ENCODE measurements at regions not wholly inside any gene's neighbourhood (a gene's known extent, or its start where the extent isn't known, plus 50 kb on each side); places are given as distances from the start of the nearest gene placed in this dataset.

DNA sequence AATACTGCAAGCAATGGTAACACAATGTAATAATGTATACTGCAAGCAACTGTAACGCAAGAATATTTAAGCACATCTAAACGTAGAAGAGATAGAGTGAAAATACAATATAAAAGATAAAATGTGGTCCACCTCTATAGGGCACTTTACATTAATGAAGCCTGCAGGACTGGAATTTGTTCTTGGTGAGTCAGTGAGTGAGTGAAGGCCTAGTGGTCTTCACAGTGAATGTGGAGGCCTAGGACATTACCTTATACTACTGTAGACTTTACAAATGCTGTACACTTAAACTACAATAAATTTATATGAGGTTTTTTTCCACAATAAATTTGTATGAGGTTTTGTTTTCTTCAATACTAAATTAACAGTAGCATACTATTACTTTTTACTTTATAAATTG lies 287.4 kb upstream of the SNX7 start:
- FAIRE-seq = no peak

DNA sequence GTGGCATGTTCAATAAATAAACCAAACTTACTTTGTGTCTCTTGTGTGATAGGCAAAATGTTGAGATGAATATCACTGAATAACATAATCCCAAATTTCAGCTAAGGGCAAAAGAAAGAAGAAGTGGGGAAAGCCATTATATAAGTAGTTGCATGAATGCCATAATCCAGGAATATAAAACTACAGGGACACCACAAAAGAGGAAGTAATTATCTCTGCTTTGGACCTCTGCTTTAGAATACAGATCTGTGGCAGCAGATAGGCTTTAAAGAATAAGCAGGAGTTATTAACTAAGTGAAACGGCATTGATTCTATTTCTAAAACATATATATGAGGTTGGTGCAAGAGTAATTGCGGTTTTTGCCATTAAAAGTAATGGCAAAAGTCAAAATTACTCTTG lies 288.5 kb upstream of the SNX7 start:
- FAIRE-seq = no peak

GRCh38 chr1:98371764-98372163 lies 289.8 kb upstream of the SNX7 start:
- no peak for FAIRE-seq

DNA sequence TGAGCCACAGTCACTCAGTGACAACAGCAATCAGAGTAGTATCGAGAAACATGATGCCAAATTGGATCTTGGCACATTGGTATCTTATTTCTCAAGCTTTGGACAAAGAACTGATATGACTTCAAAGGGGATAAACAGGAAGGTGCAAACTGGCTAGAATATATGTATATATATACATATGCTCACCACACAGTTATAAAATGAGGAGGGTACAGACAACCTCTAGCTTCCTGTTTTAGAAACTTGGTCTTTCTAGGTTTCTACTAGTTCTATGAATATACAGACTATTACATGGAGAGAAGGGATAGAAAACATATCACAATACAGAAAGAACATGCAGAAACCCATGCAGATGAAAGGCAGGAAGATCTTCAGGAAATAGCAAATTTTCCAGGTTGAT lies 292.1 kb upstream of the SNX7 start:
- FAIRE-seq = no peak

DNA sequence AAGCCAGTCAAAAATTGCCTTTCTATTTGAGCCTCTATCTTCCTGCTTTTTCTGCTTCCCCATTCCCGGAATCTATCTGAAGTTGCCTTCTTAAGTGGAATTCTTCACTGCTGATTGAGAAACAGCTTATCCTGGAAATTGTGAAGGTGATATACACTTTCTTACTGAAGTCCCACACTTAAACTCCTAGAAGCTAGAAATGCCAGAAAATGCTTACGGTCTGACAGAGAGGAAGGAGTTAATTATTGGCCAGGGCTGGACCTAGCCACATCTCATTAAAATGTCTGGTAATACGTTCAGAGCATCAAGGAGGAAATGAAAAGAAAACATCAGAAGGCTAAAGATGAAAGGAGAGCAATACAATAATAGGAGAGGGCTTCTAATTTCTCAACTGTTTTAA lies 292.5 kb upstream of the SNX7 start:
- no peak for FAIRE-seq

GRCh38 chr1:98367426-98367825 lies 294.1 kb upstream of the SNX7 start:
- FAIRE-seq = no peak

GRCh38 chr1:98366343-98366742 lies 295.2 kb upstream of the SNX7 start:
- FAIRE-seq = no peak

DNA sequence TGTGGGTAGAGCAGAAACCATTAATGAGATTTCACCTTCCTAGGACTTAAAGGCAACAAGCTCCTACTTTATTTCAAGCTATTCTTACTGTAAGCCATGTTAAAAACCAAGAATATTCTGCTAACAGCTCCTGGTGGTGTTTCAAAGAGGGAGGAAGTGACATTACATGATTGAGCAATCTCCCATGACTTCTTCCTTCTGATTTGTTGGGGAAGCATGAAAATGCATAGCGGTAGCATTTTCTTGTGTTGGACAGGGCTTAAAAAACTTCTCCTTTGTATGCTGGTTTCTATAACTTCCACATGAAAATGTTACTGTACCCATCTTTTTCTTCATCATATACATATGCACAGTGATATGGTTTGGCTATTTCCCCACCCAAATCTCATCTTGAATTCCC lies 297.0 kb upstream of the SNX7 start:
- FAIRE-seq = no peak

- no peak for FAIRE-seq
Observed at GRCh38 chr1:98360864-98361263, 300.7 kb upstream of the SNX7 start.

DNA sequence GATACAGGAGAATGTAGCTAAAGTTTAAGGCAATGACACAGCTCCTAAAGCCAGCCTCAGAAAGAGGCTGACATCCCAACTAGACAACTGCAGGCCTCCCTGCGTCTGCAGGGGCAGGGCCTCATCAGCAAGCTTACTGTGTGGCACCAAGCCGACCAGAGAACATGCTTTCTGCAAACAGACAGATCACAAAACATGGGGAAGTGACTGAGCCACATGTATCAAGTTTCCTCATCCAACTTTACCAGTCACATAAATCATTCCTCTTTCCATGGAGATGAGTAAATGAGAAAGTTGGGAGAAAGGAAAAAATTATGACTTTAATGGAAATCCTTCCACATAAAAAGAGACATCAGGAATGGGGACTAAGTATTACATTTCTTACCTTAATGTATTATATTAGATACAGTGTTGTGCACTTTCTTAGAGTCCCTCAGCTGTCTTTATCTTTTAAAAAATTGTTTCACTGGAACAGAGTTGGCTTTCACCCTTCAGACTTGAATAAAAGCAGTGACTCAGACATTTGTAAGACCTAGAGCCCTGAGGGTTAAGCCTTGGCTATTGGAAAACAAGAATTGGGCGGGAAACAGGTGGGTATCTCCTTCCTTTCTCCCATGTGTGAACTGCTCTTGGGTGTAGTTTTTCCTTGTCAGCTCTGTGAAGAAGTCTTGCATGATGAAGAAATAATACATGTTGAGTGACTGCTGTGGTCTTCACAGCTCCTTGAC lies 305.7 kb upstream of the SNX7 start:
- no peak for FAIRE-seq

DNA sequence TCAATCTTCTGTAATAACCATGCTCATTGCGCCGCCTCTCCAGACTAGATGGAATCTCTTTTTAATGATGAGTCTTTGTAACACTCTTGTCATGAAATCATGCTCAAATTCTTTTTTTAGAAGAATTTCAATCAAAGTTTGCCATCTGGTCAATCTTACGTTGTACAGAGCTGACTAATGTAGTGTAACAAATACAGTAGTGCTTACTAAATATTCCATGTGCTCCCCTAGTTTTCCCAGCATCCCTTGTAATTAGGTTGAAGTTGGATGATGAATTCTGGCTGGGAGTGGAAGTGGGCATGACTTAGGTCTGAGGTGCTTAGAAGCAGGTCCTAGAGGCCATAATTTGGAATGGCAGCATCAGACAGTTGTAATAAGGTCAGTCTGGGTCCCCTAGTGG lies 309.1 kb upstream of the SNX7 start:
- no peak for FAIRE-seq

DNA sequence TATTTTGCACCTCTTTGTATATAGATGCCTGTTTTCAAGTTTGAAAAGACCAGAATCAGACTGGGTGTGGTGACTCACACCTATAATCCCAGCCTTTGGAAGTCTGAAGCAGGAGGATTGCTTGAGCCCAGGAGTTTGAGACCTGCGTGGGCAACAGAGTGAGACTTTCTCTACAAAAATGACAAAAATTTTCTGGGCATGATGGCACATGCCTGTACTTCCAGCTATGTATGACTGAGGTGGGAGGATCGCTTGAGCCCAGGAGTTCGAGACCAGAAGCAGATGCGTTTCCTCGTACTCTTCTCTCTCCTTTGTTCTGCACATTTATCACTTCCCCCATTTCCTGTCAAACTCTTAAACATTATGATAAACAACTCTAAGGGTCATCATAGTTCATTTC lies 310.0 kb upstream of the SNX7 start:
- no peak for FAIRE-seq

DNA sequence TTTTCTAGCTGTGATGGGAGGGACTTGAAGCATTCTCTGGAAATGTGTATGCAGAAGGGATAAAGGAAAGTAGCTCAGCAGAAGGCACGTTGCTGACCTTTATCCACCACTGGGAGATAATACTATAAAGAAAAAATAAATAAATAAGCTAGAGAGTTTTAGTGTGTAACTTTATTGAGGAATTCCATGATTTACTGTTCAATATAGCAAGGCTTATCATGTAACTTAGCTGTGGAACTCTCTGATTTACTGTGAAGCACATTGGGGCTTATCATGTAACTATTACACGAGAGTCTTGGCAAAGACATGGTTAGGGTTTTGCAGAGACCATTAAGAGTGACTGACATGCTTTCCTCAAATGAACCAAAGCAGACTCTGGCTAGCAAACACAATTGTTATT lies 316.1 kb upstream of the SNX7 start:
- no peak for FAIRE-seq

DNA sequence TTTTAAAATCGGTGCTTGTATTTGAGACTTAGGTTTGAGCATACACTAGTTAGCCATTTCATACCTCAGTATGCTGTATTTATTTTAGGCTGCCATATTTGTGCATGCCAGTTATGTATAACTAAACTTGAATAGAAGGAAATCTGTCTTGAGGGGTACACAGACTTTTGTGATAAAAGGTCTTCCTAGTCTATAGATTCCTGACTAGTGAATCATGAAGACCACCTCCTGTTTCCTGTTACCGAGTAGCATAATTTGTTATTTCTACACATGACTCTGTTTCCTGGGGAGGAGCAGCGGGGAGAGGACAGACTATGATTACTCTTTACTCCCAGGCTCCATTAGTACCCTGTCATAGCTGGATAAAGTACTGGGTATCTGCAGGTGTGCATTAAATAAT lies 316.8 kb upstream of the SNX7 start:
- FAIRE-seq = no peak

DNA sequence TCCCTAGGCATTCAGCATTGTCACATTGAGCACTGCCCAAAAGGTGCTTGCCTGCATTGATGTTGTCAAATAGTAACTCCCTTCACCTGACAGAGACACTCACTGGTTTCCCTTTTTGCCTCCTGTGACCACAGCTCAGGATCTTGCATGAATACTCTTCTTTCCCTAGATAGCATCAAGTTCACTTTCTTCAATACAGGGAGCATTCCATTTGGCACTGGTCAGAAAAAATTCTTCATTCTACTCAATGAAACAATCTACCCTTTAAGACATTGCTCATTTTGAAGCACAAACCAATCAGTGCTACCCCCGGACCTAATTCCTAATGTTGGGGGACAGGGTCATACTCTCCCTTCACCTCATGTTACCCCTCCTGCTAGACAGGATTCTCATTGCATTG lies 319.0 kb upstream of the SNX7 start:
- FAIRE-seq = no peak

- FAIRE-seq = no peak
Observed at GRCh38 chr1:98340511-98340910, 321.0 kb upstream of the SNX7 start.

- no peak for FAIRE-seq
Observed at GRCh38 chr1:98336472-98337083, 324.9 kb upstream of the SNX7 start.

- FAIRE-seq = no peak
Observed at GRCh38 chr1:98333936-98334335, 327.6 kb upstream of the SNX7 start.

DNA sequence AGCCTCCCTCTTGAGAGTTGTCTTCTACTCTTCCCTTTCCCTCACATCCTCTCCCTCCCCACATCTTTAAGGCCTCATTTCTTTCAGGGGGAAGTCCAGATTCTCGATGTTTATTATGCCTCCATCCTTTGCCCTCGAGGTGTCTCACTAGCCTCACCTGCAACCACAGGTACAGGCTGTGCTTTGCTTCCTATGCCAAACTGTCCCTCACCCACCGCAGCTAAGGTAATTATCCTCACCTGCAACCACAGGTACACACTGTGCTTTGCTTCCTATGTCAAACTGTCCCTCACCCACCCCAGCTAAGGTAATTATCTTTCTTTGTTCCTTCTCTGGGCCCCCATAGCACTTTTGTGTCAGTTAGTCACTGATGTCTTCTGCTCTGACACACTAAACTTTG lies 328.1 kb upstream of the SNX7 start:
- FAIRE-seq = no peak

- no peak for FAIRE-seq
Observed at GRCh38 chr1:98331718-98332311, 329.7 kb upstream of the SNX7 start.

- no peak for FAIRE-seq
Observed at GRCh38 chr1:98331243-98331642, 330.3 kb upstream of the SNX7 start.

DNA sequence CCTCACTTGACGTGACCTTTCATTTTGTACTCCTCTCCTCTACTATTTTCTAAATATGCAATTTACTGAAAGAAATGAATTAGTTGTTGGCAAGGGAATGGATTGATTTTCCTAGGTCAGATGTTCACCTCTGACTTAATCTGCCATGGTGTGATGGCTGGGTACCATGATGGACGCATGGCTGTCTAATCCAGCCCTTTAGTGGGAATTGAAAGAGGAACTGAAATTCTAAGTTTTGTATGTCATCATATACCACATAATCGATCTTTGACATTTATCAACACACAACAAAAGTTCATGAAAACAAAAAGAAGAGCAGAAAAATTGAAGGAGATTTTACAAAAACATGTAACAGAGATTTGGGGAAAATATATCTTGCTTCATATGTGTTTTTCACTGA lies 331.3 kb upstream of the SNX7 start:
- FAIRE-seq = no peak

GRCh38 chr1:98328855-98329254 lies 332.7 kb upstream of the SNX7 start:
- FAIRE-seq = no peak

DNA sequence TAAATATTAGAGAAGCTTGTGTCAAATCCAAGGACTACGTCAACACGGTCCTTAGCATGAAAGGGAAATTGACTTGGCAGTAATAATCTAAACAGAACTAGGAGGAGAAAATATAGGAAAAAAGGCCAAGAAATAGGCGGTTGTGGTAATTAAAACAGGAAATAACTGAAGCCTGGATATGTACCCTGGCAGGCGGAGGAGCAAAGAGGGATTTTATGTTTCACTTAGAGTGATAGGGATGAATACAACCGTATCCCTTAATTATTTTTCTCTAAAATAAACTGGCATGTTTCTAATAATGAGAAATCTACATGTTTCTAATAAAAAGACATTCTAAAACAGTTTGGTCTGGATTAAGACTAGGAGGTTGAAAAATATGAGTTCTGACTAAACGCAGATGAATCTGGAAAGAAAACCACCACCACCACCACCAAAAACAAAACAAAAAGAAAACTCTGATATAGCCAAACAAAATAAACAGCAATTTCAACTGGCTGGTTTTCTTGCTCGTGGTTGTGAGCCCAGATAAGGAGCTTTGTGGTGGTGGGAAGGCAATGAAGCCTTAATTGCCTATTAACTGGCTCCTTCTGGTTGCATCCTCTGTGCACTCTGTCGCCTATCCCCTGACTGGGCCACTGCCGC lies 334.2 kb upstream of the SNX7 start:
- no peak for FAIRE-seq
